ENCODE measurements at regions not wholly inside any gene's neighbourhood (a gene's known extent, or its start where the extent isn't known, plus 50 kb on each side); places are given as distances from the start of the nearest gene placed in this dataset.

GRCh38 chr4:182169987-182170386 is 73.2 kb upstream of the TENM3 start:
- no peak for DNase-seq
- no peaks in the 10 kb centered on the region for H3K9me3 ChIP-seq (ENCODE audit: severe bottlenecking)
- TF ChIP-seq CTCF (IDR thresholded peaks at IDR 0.05; ENCODE audit: low read depth, low read length): no peak
- no peak overlapping the region for H3K4me3 ChIP-seq (ENCODE audit: low read depth, low read length)
- H3K27ac ChIP-seq: no peak overlapping the region
- H3K36me3 ChIP-seq: no peaks in the 10 kb centered on the region
- no peaks in the 10 kb centered on the region for H3K27me3 ChIP-seq (ENCODE audit: insufficient read depth, low read depth, severe bottlenecking)

GRCh38 chr4:182170417-182170935 is 72.7 kb upstream of the TENM3 start:
- H3K9me3 ChIP-seq (ENCODE audit: severe bottlenecking): no peaks in the 10 kb centered on the region
- H3K27ac ChIP-seq: no peak overlapping the region
- H3K4me3 ChIP-seq (ENCODE audit: low read depth, low read length): no peak overlapping the region
- no peaks in the 10 kb centered on the region for H3K36me3 ChIP-seq
- DNase-seq: no peak
- no peaks in the 10 kb centered on the region for H3K27me3 ChIP-seq (ENCODE audit: insufficient read depth, low read depth, severe bottlenecking)
- TF ChIP-seq CTCF (IDR thresholded peaks at IDR 0.05; ENCODE audit: low read depth, low read length): no peak

GRCh38 chr4:182174979-182175378 is 68.2 kb upstream of the TENM3 start:
- no peak for DNase-seq
- H3K4me3 ChIP-seq (ENCODE audit: low read depth, low read length): no peak overlapping the region
- TF ChIP-seq CTCF (IDR thresholded peaks at IDR 0.05; ENCODE audit: low read depth, low read length): no peak
- H3K27me3 ChIP-seq (ENCODE audit: insufficient read depth, low read depth, severe bottlenecking): no peaks in the 10 kb centered on the region
- no peaks in the 10 kb centered on the region for H3K36me3 ChIP-seq
- no peak overlapping the region for H3K27ac ChIP-seq
- H3K9me3 ChIP-seq (ENCODE audit: severe bottlenecking): no peaks in the 10 kb centered on the region

GRCh38 chr4:182175788-182176519 is 67.2 kb upstream of the TENM3 start:
- Histone ChIP-seq H3K27ac (no peak overlapping the region), H3K27me3 (ENCODE audit: insufficient read depth, low read depth, severe bottlenecking) (no peaks in the 10 kb centered on the region), H3K4me3 (ENCODE audit: low read depth, low read length) (no peak overlapping the region), H3K36me3 (no peaks in the 10 kb centered on the region), H3K9me3 (ENCODE audit: severe bottlenecking) (no peaks in the 10 kb centered on the region)
- TF ChIP-seq CTCF (IDR thresholded peaks at IDR 0.05; ENCODE audit: low read depth, low read length): no peak
- DNase-seq: no peak

GRCh38 chr4:182177166-182177565 is 66.0 kb upstream of the TENM3 start:
- Histone ChIP-seq H3K27me3 (ENCODE audit: insufficient read depth, low read depth, severe bottlenecking) (no peaks in the 10 kb centered on the region), H3K4me3 (ENCODE audit: low read depth, low read length) (no peak overlapping the region), H3K27ac (no peak overlapping the region), H3K9me3 (ENCODE audit: severe bottlenecking) (no peaks in the 10 kb centered on the region), H3K36me3 (no peaks in the 10 kb centered on the region)
- no peak for DNase-seq
- TF ChIP-seq CTCF (IDR thresholded peaks at IDR 0.05; ENCODE audit: low read depth, low read length): no peak

- Histone ChIP-seq H3K27ac (no peak overlapping the region), H3K36me3 (no peaks in the 10 kb centered on the region), H3K27me3 (ENCODE audit: insufficient read depth, low read depth, severe bottlenecking) (no peaks in the 10 kb centered on the region), H3K4me3 (ENCODE audit: low read depth, low read length) (no peak overlapping the region), H3K9me3 (ENCODE audit: severe bottlenecking) (no peaks in the 10 kb centered on the region)
- DNase-seq: peak; percentile 41
- TF ChIP-seq CTCF (IDR thresholded peaks at IDR 0.05; ENCODE audit: low read depth, low read length): no peak
Measured at GRCh38 chr4:182179105-182179504, 64.1 kb upstream of the TENM3 start.
